ENCODE measurements at regions not wholly inside any gene's neighbourhood (a gene's known extent, or its start where the extent isn't known, plus 50 kb on each side); places are given as distances from the start of the nearest gene placed in this dataset.
A peak's percentile ranks its signal among the peaks of the same experiment; 100 is the strongest.

DNA sequence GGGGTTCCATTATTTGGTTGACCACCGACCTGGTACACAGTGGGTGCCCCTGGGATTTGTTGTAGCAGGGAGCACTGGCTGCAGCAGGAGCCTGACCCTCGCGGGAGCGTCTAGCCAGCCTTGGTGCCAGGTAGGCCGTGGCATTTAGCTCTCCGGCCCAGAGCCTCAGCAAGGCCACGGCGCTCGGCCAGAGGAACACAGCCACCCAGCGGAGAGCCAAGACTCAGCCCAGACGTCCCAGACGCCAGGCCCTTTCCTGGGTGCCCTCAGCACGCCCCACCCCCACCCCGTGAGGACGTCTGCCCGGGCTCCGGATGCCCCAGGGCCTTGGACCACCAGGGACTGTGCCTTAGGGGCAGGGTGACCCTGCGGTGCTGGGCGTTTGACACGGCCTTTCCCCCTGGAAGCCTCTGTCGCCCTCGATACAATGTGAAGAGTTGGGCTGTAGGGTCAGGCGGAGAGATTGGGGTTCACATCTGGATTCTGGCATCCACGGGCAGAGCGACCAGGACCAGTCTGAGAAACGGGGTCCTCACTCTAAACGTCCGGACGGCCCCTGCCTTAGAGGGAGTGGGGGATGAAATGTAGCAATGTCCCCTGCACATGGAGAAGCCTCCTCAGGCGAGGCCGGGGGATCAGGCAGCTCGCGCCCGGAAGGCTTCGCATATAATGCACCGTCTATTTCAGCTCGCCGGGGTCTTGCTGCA lies 99.2 kb upstream of the FGF3 start:
- DNase-seq (ENCODE audit: low read depth): no peak

DNA sequence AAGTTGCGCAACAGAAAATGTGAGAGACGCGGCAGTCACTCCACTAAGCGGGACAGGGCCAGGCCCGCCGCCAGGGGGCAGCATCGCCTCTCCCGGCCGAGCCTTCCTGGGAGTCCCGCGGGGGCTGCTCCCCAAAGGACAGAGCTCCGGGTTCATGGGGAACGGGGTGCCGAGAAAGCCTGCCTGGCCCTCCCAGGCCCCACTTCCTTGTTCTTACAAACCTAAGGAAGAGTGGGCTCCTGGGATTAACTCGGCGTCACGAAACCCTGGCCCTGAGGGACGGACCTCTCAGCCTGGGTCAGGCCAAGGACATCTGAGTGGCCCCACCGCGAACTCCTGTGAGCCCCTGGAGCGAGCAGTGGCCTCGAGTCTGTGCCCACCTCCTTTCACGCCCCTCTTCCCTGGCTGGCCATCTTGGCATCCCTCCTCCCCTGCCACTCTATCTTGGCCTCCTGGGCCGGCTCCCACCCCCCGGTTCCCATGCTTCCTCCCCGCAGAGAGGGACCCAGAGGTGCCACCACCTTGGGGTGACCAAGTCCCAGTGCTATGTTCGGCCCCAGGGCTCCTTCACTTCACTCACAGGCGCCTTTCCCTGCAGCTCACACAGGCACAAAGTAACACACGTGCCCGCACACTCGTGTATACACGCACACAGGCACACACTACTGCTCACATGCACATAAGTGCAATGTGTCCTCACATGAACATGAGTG lies 99.9 kb upstream of the FGF3 start:
- DNase-seq (ENCODE audit: low read depth): peak; percentile 62

DNA sequence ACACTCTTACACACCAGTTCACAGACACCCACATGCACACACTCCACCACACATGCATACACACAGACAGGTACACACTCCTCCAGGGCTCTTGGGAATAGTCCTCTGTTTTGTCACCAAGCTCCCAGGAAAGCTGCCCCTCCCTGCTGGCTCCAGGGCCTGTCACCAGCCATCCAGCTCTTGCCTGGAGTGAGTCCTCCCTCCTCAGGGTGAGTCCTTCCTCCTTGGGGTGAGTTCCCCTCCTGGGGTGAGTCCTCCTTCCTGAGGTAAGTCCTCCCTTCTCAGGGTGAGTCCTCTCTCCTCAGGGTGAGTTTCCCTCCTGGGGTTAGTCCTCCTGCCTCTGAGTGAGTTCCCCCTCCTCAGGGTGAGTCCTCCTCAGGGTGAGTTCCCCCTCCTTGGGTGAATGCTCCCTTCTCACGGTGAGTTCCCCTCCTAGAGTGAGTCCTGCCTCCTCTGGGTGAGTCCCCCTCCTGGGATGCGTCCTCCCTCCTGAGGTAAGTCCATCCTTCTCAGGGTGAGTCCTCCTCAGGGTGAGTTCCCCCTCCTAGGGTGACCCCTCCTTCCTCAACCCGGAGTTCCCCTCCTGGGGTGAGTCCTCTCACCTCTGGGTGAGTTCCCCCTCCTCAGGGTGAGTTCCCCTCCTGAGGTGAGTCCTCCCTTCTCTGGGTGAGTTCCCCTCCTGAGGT lies 100.6 kb upstream of the FGF3 start:
- DNase-seq (ENCODE audit: low read depth): no peak

DNA sequence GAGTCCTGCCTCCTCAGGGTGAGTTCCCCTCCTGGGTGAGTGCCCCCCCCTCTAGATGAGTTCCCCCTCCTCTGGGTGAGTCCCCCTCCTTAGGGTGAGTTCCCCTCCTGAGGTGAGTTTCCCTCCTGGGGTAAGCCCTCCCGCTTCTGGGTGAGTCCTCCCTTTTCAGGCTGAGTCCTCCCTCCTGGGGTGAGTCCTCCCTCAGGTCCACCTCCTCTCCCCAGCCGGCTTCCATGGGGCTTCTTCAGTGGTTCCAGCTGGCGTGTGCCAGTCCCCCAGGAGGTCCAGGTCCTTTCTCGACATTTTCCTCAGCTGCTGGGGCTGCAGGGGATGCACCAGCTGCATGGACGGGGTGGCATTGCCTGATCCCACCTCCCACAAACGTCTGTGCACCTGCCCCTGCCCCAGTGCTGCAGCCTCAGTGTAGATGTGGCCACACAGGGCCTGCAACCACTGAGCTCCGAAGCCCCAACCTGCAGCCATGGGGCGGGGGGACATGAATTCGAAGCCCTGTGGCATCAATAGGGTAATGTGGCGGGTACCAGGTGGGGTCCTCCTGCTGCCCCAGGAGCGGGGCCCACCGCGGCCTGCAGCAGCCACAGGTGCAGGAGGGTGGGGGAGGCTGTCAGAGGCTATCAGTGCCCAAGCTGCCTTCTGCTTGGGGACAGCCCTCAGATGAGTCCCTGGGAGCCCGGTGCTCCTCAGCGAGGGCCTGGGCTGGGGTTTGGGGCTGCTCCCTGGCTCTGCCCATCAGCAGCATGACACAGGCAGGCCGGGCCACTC lies 101.3 kb upstream of the FGF3 start:
- no peak for DNase-seq (ENCODE audit: low read depth)

DNA sequence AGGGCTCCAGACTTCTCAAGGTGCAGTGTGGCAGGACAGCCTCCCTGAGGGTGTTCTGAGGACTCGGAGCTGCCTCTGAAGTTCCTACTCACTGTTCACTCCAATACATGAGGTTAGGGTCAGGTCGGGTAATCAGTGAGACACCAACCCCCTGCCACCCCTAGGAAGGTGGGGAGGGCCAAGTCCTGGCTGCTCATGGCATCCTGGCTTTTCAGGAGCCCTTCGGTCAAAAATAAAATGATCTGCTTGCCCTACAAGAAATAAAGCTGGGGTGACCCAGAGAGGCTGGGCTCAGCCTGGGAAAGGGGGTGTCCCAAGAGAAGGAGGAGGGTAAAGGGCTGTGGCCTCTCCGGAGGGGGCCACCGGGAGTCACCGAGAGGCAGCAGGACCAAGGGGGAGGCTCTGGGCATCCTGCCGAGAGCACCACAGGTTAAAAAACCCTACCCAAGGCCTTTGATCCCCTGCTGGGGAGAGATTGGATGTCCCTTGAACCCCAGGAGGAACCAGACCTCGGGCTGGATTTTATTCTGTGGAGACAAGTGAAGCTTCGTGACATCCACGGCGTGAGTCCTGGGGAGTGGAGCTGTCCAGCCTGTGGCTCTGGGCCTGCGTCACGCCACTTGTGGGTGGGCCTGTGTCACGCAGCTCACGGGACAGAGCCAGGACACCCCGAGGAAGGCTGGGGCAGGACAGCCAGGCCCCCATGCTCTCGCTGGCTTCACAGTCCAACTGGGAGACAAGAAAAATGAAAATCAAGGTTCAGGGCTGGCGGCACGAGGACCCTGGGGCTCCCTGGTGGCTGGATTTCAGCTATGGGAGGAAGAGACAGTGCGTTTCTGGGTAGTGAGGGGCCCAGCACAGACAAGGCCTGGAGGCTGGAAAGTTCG lies 102.2 kb upstream of the FGF3 start:
- no peak for DNase-seq (ENCODE audit: low read depth)

DNA sequence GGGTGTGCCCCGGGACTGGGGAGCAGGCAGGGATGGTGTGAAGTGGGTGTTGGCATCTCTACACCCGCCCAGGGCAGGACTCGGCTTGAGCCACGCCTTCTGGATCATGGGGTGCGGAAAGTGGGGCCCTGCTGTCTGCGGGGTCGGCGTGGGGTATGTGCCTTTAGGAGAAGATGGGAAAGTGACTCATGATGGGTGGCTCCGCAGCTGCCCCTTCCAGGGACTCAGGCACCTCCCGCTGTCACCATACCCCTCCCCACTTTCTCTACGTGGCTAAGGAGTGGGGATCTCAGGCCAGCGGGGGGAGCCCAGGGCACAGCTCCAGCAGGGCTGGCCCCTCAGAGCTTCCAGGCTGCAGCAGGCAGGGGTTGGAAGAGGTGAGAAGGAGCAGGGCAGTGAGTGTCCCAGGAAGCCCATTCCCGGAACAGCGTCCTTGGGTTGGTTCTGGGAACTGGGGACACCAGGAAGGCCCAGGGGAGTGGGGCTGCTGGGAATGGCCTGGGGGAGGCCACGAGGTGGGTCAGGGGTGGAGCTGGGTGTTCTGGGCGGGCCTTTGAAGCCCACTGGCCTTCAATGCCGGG lies 102.9 kb upstream of the FGF3 start:
- no peak for DNase-seq (ENCODE audit: low read depth)

DNA sequence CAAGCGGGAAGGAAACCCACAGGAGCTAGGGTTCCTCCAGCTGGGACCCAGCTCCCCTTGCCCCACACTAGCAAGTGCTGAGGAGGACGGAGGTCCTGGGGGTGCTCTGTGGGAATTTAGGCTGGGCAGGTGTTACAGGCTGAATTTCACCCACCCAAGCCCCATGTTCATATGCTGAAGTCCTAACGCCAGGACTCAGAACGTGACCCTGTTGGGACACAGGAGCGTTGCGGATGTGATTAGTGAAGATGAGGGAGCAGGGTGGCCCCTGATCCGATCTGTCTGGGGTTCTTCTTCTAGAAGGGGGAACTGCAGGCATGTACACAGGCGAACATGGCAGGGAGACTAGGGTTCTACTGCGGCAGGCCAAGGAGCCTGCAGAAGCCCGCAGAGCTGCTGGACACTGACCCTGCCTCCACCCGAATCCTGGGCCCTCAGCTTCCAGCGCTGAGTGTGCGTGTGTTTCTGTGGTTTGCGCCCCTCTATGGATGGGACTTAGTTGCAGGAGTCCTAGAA lies 103.4 kb upstream of the FGF3 start:
- no peak for DNase-seq (ENCODE audit: low read depth)

DNA sequence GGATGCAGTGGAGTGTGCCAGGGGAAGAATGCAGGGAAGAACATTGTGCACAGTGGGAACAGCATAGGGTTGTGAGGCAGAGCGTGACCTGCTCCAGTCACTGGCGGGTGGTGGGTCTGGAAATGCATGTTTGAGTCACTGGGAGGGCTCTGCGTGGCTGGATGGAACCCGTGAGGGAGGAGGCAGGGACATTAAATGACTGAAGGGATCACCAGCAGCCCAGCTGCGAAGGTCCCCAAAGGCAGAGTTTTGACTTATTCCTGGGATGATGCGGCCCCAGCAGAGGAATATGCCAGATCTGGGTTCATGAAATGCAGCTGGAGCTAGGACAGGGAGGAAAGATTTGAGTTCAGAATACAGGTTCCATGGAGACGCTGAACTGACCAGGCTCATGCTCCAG lies 104.0 kb upstream of the FGF3 start:
- DNase-seq (ENCODE audit: low read depth): no peak

DNA sequence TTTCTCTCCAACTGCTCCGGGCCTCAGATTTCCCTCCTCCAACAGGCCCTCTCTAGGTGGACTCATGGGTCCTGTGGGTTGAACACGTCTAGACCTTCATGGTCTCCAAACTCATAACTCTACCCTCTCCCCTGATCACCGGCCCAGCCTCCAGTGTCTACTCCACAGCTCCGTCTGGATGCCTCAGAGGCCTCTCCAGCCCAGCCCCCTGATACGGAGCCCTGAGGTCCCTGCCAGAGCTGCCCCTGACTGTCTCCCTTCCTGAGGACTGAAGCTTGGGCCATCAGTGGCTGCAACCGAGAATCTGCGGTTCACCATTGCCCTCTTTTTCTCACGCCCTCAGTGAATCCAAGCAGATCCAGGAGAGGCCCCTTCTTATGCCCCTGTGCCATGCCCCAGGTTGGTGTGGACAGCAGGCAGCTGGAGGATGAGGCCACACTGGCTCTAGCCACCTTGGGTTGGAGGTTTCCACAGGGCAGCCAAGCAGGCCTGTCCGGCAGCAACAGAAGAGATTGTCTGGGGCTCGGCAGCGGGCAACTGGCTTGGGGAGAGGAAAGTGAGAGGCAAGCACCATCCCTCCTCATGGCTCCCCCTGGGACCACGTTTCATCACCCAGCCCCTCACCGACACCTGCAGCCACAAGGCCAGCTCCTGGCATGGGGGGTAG lies 104.6 kb upstream of the FGF3 start:
- DNase-seq (ENCODE audit: low read depth): no peak

DNA sequence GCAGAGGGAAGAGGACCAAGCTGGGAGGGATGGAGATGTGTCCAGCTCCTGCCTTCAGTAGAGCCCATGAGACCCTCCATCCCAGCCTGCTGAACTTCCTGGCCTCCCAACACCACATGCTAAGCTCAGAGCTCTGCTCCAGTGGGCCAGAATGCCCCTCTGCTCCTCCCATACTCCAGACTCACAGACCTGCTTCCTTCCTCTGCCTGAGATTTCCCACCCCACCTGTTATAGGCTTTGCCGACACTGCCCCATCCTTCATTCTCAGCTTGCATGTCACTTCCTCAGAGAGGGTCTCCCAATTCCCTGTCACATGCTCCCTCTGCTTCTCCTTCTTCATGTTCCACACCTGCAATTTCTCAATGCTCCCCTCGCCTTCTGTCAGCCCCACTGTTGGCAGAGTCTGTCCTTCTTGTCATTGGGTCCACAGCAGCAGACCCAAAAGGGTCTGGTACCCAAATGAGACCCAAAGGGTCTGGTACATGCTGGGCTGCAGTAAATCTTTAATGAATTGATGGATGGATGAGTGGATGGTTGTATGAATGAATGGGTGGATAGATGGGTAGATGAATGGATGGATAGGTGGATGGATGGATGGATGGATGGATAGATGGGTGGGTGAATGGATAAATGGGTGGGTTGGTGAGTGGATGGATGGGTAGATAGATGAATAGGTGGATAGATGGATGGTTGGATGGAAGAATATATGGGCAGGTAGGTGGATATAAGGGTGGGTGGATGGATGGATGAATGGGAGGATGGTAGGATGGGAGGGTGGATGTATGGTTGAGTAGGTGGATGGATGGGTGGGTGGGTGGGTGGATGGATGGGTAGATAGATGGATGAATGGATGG lies 105.3 kb upstream of the FGF3 start:
- no peak for DNase-seq (ENCODE audit: low read depth)

DNA sequence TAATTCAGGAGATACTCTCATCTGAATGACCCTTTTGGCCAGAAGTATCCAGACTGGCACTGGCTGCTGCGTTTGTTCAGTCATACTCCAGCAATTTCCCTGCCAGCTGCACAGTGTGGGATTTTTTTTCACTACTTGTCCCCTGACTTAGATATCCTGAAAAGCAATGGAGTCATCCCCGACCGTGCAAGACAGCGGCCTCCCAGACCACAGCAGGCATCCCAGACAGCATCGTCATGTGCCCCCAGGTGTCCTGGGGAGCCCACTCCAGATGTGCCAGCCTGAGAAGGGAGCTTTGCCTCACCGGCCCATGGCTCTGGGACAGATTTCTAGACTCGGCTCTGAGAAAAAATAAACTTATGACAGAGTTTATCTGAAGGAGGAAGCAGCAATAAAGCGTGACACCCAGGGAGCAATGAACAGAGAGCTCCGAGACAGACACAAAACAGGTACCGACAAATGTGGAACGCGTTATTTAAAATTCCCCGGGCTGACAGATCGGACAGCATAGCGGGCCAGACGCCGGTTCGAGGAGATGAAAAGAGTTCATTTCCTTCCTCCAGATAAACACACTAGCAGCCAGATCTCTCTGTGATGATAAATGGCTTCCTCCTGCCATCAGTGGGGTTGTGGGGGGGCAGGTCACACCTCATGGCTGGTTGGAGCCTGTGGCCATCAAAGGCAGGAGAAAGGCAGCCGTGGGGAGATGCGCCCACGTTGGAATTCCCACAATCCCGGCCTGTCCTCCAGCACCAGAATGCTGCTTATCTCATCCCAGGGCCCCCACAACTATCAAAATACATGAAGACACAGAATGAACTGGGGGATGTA lies 106.4 kb upstream of the FGF3 start:
- DNase-seq (ENCODE audit: low read depth): no peak

DNA sequence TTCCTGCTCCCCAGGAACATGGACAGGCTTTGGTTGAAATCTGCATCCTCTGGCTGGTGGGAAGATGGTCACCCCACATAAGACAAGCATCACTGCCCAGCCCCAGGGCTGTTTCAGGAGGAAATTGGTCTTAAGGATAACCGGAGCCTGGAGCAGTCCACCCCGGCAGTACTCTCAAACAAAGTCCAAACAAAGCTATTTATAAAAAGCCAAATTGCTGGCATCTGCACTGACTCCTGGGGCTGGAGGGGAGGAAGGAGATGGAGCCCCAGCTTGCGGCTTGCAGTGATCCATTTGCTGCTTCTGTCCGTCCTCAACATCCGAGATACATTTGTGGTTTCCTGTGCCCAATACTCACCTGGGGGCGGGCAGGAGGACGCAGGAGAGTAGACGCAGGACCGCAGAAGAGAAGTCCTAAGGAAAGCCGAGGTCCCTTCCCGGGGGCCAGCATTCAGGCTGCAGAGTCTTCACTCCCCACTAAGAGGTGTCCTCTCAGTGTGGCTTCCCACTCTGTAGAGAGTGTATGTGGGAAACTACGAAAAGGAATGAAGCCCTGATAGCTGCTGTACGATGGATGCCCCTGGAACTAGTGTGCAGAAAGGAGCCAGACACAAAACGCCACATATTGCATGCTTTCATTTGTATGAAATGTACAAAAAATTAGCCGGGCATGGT lies 107.3 kb upstream of the FGF3 start:
- no peak for DNase-seq (ENCODE audit: low read depth)

DNA sequence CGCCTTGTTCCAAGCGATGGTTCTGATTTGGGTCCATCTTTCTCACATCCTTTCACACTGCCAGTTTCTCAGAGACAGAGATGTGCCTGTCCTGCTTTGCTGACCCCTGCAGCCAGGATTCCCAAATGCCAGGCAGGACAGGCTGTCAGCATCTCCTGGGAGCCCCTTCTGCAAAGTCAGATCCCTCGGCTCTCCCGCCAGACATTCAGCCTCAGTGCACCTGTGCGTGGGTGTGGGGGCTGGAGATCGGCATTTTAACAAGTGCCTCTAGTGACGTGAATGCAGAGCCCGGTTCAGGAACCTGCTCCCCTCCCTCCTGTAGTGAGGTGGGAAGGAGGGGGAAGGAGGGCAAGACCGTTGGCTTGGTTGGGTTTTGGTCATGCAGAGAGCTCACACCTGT lies 108.9 kb upstream of the FGF3 start:
- no peak for DNase-seq (ENCODE audit: low read depth)

DNA sequence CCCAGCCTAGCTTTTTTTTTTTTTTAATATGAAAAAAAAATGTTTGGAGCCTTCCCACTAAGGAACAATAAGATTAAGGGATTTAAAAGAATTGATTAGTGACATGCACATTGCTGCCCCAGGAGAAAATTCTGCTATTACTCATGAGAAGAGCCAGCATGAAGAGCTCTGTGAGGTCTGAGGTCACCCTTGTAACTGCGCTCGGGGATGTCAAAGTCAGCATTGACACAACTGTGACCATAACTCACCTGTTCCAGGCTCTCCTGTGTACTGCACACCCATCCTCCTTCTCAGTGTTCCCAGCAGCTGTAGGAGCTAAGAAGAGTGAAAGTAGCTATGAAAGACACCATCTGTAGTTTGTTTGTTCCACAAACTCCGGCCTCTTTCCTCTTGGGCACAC lies 109.8 kb upstream of the FGF3 start:
- no peak for DNase-seq (ENCODE audit: low read depth)

DNA sequence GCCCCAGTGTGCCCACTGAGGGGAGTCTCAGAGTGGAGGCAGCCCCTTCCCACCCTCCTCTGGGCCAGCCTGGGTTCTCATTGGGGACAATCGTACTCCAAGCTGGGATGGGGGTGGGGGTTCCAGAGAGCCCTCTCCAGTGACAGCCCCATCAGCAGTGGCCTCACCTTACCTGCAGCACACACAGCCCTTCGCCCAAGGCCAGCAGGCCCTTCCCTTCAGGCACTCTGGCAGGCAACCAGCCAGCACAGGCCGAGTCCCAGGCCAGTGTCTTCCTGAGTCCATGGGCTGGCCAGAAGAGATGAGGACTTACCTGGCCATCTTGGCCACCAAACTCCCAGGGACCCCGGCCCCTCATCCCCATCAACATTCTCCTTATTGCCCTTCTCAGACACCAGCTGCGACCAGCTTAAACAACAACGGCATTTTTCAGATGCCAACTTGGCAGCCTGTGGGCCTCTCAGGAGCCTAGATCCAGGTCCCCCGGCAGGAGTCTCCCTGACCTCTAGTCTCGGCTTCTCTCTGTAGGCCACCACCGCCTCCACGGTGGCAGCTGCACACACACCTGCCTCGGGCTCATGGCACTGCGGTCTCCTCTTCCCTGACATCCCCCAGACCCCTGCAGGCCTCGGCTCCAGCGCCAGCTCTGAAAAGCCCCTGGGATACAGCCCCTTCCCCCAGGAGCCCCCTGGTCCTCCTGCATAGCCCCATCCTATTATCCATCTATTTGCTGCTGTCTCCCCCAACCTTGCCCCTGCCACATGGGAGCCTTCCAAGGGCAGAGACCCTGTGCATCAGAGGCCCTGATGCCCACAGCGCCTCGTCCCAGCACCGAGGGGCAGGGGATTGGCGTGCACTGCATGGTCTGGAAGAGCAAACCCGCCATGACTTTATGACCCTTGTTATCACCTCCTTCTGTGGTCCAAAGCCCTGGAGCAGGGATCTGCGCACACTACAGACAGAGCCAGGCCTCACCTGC lies 111.2 kb upstream of the FGF3 start:
- no peak for DNase-seq (ENCODE audit: low read depth)

DNA sequence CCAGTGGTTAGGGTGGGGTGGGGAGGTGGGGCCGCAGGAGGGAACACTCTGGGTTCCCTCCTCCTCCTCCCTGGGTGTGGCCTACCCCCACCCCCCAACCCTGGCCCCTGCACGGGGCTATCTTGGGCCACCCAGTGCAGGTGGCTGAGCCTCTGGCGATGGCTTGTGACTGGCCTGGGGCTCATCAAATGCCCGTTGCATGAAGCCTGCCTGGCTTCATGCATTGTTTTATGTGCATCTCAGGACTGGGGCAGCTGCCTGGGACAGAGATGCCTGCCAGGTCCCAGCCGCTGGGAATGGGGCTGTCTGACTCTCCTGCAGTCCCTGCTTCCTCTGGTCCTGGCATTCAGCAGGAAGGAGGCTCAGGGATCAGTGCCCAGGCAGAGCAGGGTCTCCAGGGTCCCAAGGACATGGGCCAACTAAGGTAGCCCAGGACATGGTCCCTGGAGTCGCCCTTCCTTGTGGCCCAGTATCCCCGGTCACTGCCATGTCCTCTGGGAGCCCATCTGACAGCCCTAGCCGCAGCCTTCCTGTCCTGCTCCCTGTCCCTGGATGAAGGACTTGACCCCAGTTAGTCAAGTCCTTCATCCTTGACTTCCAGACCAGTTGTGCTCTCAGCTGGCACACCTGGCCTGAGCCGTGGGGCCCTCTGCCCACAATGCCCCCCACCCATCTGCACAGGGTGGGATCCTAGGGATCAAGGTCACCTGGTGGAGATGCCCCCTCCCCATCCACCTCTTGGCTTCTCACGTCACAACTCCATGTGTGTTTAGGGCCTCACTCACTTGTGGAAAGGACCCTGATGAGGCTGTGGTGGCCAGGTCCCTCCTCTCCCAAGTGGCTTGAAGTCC lies 112.1 kb upstream of the FGF3 start:
- no peak for DNase-seq (ENCODE audit: low read depth)

Measured in EH (cell line).